SHP77 (cell line): ENCODE measurements at regions not wholly inside any gene's neighbourhood (a gene's known extent, or its start where the extent isn't known, plus 50 kb on each side); places are given as distances from the start of the nearest gene placed in this dataset.
"Not testable (repeated sequence)": the region's sequence is repeated elsewhere in the genome, so short reads cannot be mapped to it uniquely, and the experiment has no call there.

ENCODE experiments used
- DNase-seq, 2 experiments: peaks; one replicate each; lab custom pipeline; 2025; lab: John Stamatoyannopoulos, UW

DNA sequence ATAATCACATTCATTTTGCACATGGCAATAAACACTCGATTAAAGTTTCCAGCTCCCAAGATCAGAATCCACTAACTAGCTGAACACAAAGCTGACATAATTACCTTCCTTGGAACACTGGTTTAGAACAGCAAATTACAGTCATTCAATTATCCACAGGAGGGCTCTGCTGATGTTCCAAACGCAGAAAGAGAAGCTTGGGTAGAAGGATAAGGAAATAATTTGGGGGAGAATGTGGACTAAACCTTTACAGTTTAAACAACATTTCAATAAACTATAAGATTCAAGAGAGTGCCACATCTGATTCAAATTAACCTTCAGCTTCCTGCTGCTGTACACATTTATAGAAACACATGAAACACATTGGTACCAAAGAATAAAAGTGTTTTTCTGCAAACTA is 67.8 kb upstream of the ARL4C start:
- no peak for DNase-seq

DNA sequence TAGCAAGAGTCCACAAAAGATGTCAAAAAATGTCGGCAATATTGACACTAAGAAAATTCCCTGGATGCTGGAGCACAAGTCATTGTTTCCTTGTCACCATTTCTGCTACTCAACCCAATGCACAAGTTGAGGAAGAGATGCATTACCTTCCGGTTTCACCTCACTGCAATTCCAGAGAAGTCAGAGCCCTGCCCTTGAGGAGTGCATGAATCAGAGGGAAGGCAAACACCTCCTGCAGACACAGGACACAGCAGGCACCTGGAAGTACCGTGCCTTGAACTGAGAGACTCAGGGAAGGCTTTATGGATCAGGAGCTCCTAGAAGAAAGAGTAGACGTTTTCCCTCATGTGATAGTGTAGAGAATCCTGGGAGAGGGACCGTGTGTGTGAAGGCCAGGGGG is 62.7 kb upstream of the ARL4C start:
- DNase-seq = no peak

DNA sequence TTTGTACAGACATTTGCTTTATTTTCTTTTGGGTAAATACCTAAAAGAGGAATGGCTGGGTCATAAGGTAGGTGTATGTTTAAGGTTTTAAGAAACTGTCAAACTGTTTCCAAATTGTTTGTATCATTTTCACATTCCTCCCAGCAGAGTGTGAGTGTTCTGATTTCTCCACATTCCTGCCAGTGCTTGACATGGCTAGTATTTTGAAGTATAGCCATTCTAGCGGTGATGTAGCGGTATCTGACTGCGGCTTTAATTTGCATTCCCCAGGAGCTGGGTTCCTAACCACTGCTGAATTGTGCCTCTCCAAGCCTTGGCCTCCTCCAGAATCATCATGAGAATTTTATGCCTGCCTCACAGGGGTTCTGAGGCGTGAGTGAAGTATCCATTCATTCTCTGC is 61.8 kb upstream of the ARL4C start:
- DNase-seq = no peak

DNA sequence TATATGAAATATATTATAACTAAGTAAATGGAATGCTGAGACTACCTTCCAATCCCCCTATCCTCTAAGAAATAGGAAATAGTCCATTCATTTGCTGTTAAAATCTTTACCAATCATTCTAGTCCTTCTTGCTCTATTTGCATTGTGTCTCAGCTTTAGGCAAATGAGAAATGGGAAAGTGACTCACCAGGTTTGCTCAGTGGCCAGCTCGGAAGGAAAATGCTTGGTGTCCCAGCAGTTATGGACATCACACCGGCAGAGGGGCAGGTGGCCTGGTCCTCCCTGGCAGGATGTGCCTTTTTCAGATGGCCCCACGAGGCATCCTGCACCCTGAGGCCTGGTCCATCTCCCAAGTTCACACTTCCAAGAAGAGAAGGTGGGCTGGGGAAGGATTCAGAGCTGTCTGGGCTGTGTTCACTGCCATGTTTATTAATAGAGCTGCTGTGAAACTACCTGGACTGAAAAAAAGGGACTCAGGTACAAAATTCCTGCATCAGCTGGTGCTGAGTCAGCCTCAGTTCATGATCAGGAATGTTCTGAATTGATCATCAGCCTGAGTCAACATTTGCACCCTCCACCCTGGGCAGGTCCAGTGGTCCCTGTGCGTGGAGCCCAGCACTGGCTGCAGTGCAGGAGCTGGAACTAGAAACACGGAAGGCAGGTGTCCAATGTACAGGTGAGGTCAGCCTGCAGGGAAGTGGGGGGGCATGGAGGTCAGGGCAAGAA is 60.1 kb upstream of the ARL4C start:
- peak; percentile 27 to 58 for DNase-seq

DNA sequence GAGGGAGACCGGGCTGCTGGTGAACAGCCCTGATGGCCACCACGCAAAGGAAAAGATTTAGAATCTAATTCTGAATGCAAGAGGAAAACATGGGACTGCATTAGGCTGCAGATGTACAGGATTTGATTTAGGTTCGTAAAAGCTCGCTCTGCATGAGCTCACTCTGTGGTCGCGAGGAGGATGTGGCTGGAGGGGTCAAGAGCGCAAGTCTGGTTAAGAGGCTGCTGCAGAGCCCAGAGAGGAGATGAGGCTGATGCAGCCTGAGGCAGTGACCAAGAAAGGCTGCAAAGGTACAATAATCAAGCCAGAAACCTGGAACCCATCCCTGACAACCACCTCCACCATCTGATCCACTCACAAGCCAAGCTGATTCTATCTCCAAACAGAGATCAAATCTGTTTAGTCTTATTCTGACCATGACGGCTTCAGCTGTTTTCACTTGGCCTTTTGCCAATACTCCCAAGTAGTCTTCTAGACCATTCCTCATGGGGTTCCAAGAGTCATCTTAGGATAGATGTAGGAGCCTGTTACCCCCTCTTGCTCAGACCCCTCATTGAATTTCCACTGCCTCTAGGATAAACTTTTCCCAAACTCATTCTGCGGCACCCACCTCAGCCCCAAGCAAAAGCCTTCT is 58.9 kb upstream of the ARL4C start:
- no peak for DNase-seq

DNA sequence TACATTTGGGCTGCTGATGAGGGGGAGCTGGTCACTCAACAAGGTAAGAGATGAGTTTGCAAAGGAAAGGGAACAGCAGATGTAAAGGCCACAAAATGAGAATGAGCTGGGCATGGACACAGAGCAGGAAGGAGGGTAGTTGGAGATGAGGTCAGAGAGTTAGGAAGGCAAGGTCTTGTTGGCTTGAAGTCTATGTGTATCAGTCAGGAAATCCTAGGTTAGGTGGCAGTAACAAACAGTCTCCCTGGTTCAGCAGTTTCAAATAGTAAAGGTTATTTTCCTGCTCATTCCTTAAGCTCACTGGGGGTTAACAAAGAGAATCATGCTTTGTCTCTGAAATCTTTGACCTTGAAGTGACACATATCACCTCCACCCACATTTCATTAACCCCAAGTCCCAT is 58.3 kb upstream of the ARL4C start:
- DNase-seq = no peak

DNA sequence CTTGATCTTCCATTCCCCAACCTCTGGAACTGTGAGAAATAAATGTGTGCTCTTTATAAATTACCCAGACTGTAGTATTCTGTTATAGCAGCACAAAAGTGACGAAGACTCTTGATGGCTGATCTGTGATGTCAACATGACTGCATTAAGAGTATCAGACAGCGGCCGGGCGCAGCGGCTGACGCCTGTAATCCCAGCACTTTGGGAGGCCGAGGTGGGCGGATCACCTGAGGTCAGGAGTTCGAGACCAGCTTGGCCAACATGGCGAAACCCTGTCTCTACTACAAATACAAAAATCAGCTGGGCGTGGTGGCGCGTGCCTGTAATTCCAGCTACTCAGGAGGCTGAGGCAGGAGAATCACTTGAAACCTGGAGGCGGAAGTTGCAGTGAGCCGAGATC is 56.3 kb upstream of the ARL4C start:
- DNase-seq = not testable (repeated sequence)

DNA sequence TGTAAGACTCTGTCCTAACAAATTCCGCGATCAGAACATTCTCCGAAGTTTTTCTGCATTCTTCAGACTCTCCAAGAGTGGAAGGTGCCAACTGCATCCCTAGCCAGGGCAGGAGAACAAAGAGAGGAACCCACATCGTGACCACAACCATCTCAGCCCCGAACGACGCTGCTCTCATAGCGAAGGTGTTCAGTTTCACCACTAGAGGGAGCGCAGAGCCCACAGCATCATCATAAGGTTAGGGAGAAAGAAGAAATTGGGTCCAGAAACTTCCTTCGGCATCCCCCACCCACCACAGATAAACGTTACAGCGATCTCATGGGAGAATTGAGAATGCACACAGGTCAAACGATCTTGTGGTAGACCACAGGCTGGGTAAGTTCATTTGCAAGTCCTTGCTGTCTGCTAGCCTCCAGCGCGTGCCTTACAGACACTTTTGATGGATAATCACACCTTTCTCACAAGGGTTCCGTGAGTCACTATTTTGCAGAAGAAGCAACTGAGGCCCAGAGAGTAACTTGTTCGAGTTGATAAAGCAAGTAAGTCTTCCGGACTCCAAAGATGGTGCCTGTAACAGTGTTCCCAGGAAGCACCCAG is 53.7 kb upstream of the ARL4C start:
- peak; percentile 81 to 85 for DNase-seq

DNA sequence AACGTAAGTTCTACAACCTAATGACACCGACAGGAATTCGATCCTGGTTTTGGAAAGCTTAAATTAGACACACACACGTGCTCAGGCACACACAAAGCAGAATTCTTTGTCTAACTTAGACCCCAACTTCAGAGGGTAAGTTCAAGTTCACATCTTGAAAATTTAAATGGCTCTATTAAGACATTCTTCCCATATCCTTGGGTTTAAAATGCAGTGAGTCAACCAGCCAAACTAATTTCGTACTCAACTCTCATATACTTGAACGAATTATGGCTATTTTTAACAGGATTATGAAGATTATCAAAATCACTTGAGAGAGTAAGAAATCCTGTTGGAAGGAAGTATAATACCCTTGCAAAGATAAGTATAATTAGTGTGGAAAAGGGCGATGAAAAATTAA is 53.2 kb upstream of the ARL4C start:
- DNase-seq = no peak

DNA sequence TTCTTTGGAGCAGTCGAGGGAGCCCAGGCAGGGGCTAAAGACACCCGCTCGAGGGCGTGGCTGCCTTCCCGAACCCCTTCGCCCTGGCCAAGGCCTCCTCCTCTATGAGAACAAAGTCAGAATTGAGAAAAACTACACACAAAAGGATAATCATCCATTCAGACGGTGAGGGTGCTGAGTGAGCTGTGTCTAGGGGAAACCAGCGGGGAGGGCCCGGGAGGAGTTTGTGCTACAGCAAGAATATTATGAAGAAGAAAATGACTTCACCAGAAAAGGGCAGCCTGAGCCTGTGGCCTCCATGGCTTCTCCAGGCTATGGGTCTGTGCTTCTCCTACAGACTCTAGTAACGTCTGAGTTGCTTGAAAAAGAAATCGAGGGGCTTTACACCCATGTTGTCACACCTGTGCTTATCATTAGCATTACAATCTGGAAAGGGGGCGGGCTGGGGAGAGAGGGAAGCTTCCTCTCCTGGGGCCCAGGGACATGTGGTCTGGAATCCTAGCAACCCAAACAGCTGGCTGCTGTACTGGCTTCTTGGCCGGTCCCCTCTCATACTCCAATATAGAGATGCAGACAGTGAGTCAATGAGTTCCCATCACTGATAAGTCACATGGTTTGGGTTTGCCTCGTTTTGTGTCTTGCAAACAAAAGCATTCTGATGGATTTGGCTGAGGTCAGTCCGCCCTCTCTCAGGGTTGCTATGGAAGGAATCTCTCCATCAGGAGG is 52.0 kb upstream of the ARL4C start:
- DNase-seq = no peak

DNA sequence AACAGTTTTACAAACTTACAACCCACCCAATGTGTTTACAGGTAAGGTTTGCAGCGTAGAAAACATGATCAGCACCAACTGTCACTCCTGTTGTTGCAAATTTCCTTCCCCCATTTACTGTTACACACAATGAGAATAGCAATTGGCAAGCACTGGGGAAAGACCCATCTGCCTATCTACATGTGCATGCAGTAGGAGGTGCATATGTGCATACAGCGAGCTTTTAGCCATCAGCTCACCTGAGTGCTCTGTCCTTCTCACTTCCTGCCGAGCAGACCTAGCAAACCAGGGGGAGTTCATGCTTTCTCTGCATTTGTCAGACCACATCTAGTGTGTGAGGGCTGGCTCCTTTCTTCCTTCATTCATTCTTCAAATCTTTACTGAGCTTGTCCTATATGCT is 49.9 kb upstream of the ARL4C start:
- no peak for DNase-seq
